GM19395 (cell line): ENCODE measurements at regions not wholly inside any gene's neighbourhood (a gene's known extent, or its start where the extent isn't known, plus 50 kb on each side); places are given as distances from the start of the nearest gene placed in this dataset.

Experiments
- ATAC-seq: cut with Tn5 transposase; IDR thresholded peaks from one replicate; pipeline ENCODE4 v1.9.1; 2021; ENCODE audit warnings: mild to moderate bottlenecking, moderate library complexity; ENCODE audit not compliant: unreplicated experiment

GRCh38 chr2:150729495-150729955 is 242.1 kb upstream of the RND3 start:
- peak; percentile 74 for ATAC-seq

- ATAC-seq: no peak
These were observed 230.8 kb upstream of the RND3 start for GRCh38 chr2:150718280-150718679.

GRCh38 chr2:150716186-150716585 is 228.7 kb upstream of the RND3 start:
- no peak for ATAC-seq

- no peak for ATAC-seq
These were observed 228.0 kb upstream of the RND3 start for GRCh38 chr2:150715501-150715900.

GRCh38 chr2:150710916-150711315 is 223.4 kb upstream of the RND3 start:
- ATAC-seq: no peak

GRCh38 chr2:150710041-150710440 is 222.6 kb upstream of the RND3 start:
- no peak for ATAC-seq

GRCh38 chr2:150706561-150706960 is 219.1 kb upstream of the RND3 start:
- ATAC-seq: no peak

- peak; percentile 85 for ATAC-seq
These were observed 218.3 kb upstream of the RND3 start for GRCh38 chr2:150705767-150706166.

- ATAC-seq: no peak
These were observed 217.9 kb upstream of the RND3 start for GRCh38 chr2:150705357-150705756.

GRCh38 chr2:150702791-150703190 is 215.3 kb upstream of the RND3 start:
- ATAC-seq: no peak

GRCh38 chr2:150700666-150701580 is 213.5 kb upstream of the RND3 start:
- no peak for ATAC-seq

- ATAC-seq: no peak
These were observed 211.8 kb upstream of the RND3 start for GRCh38 chr2:150699218-150699617.

GRCh38 chr2:150698016-150698661 is 210.7 kb upstream of the RND3 start:
- ATAC-seq: no peak

GRCh38 chr2:150697596-150697995 is 210.1 kb upstream of the RND3 start:
- no peak for ATAC-seq

GRCh38 chr2:150695451-150696135 is 208.1 kb upstream of the RND3 start:
- ATAC-seq: no peak

GRCh38 chr2:150693556-150693955 is 206.1 kb upstream of the RND3 start:
- ATAC-seq: no peak

- no peak for ATAC-seq
These were observed 203.4 kb upstream of the RND3 start for GRCh38 chr2:150690870-150691269.

GRCh38 chr2:150690261-150690660 is 202.8 kb upstream of the RND3 start:
- ATAC-seq: no peak

GRCh38 chr2:150689590-150689989 is 202.1 kb upstream of the RND3 start:
- ATAC-seq: no peak

GRCh38 chr2:150688016-150688415 is 200.5 kb upstream of the RND3 start:
- ATAC-seq: no peak

GRCh38 chr2:150686391-150686790 is 198.9 kb upstream of the RND3 start:
- no peak for ATAC-seq
